Stomach (tissue), 8 donors: ENCODE measurements at regions not wholly inside any gene's neighbourhood (a gene's known extent, or its start where the extent isn't known, plus 50 kb on each side); places are given as distances from the start of the nearest gene placed in this dataset.

Experiments
- DNase-seq, 2 donors: peaks; one replicate each; pipeline versions ENCODE4 v3.0.0 to v3.0.0-alpha.2; 2013 to 2019
- H3K27ac ChIP-seq, 5 donors: fragments of 200-600 bp in 4 of 5; sonication (generic) in 4 of 5; one replicate each; pipeline ENCODE4 v1.5.1; 2013 to 2019; ENCODE audit warnings: mild to moderate bottlenecking in 1 of 5, moderate library complexity in 1 of 5
- H3K27me3 ChIP-seq, 3 donors: fragments of 200-600 bp; sonication (generic); one replicate each; pipeline ENCODE4 v1.5.1; 2017 to 2019; ENCODE audit warnings: mixed run types in 1 of 3
- H3K36me3 ChIP-seq, 4 donors: fragments of 200-600 bp; sonication (generic); 1 replicate in 3 of 4; 2 replicates in 1 of 4; pipeline ENCODE4 v1.5.1; 2016 to 2019
- H3K4me1 ChIP-seq, 4 donors: fragments of 200-600 bp; sonication (generic); one replicate each; pipeline ENCODE4 v1.5.1; 2016 to 2019
- H3K4me3 ChIP-seq, 4 donors: fragments of 200-600 bp; sonication (generic) in 3 of 4; one replicate each; pipeline ENCODE4 v1.5.1; 2016 to 2019; ENCODE audit warnings: mild to moderate bottlenecking in 1 of 4
- H3K9me3 ChIP-seq, 4 donors: fragments of 200-600 bp; sonication (generic); one replicate each; pipeline ENCODE4 v1.5.1; 2016 to 2019
- EP300 ChIP-seq: sonication (generic); formaldehyde crosslinking; IDR thresholded peaks from one replicate; pipeline ENCODE4 v1.6.1; 2017; ENCODE audit warnings: antibody characterized with exemption
- POLR2A ChIP-seq, 4 donors: fragments of 450-650 bp; IDR thresholded peaks; one replicate each; pipeline ENCODE4 v1.6.1; 2016; ENCODE audit warnings: antibody characterized with exemption in 4 of 4, control low read depth in 2 of 4, mild to moderate bottlenecking in 1 of 4, moderate library complexity in 1 of 4
- POLR2AphosphoS5 ChIP-seq, 3 donors: sonication (generic); formaldehyde crosslinking; IDR thresholded peaks; one replicate each; pipeline ENCODE4 v1.6.1; 2016; ENCODE audit warnings: antibody characterized with exemption in 3 of 3
- WGBS, 5 donors: extraction: QIAGEN DNeasy Blood & Tissue Kit in 3 of 5; methylation state at CpG; one replicate each; pipeline versions ENCODE4 v1.1.5 to v1.1.7; 2013 to 2018; 5-methylcytosine and 5-hydroxymethylcytosine counted together
- intact Hi-C: fragments of 100-400 bp; cut with DNase I; formaldehyde crosslinking; loops from one replicate; pipeline ENCODE4 v1.15.1; 2023; ENCODE audit warnings: low total_unique reads
- TF ChIP-seq, protein P1 (sequence below), 7 experiments: fragments of 450-650 bp in 4 of 7; fragments of 200-600 bp in 3 of 7; sonication (generic) in 3 of 7; IDR thresholded peaks; one replicate each; pipeline ENCODE4 v1.5.1; 2016 to 2019; ENCODE audit warnings: antibody characterized with exemption in 7 of 7, control low read depth in 2 of 7, mild to moderate bottlenecking in 1 of 7
- donor health status: healthy with polysubstance abuse.
- donor health status: Bipolar disorder and iron deficiency.
- donor health status: healthy.

DNA sequence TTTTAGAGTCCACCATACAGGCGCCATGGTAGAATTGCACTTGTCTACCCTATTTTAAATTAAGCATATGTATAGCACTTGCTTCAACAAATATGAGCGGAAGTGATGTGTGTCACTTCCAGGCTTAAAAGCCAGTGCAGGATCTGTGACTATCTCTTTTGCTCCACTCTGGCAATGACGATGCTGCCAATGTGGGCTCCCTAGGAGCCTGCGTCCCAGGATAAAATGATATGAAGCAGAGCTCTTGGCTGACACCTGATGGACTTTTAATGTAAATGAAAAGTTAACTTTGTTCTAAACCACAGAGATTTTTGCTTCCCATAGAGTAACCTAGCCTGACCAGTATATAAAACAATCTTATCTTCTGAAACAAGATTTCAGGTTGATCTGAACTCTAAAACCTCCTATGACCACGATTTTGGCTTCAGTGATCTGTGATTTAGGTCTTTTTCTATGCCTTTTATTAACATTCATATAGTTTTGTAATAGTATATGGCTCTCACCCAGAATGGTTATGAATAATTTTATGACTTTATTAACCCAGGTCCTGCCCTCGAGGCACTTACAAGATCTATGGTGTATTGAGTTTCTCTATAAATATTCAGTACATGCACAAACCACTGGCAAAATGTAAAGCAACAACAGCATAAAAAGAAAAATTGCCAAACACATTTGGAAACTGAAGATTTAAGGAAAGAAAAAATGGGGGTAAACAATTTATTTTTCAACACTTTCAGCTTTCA, 422.5 kb upstream of the PIK3C3 start:
- Histone ChIP-seq H3K4me3 (no peak overlapping the region), H3K27me3 (no peaks in the 10 kb centered on the region), H3K27ac (no peak overlapping the region), H3K9me3 (no peaks in the 10 kb centered on the region), H3K36me3 (no peaks in the 10 kb centered on the region), H3K4me1 (no peaks in the 10 kb centered on the region)
- TF ChIP-seq, protein P1, sequence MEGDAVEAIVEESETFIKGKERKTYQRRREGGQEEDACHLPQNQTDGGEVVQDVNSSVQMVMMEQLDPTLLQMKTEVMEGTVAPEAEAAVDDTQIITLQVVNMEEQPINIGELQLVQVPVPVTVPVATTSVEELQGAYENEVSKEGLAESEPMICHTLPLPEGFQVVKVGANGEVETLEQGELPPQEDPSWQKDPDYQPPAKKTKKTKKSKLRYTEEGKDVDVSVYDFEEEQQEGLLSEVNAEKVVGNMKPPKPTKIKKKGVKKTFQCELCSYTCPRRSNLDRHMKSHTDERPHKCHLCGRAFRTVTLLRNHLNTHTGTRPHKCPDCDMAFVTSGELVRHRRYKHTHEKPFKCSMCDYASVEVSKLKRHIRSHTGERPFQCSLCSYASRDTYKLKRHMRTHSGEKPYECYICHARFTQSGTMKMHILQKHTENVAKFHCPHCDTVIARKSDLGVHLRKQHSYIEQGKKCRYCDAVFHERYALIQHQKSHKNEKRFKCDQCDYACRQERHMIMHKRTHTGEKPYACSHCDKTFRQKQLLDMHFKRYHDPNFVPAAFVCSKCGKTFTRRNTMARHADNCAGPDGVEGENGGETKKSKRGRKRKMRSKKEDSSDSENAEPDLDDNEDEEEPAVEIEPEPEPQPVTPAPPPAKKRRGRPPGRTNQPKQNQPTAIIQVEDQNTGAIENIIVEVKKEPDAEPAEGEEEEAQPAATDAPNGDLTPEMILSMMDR (IDR thresholded peaks at IDR 0.05) = peak in 1 of 7 experiments; percentile 18
- TF ChIP-seq POLR2A (IDR thresholded peaks at IDR 0.05) = no peak
- DNase-seq = peak in 1 of 2 donors; percentile 16
- intact Hi-C loops = no loop called here
- 50 to 63% (median 53%) methylated on average over 6 of the region's 6 CpGs for WGBS, 5 donors

DNA sequence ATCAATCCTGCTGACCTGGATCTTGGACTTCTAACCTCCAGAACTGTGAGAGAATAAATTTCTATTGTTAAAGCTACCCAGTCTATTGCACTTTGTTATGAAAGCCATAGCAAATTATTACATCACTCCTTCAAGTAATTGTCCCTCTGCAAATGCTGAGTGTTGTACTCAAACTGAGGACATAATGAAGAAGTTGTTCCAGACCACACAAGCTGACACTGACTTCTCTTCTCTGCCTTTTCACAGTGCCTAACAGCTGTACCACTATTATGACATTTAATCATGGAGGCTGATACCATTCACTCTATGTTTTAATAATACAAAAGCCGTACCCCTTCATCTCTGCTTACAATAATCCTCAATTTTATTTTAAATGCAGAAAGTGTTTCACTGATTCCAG, 424.1 kb upstream of the PIK3C3 start:
- TF ChIP-seq POLR2A (IDR thresholded peaks at IDR 0.05) (no peak), POLR2AphosphoS5 (IDR thresholded peaks at IDR 0.05) (no peak), EP300 (no peak)
- TF ChIP-seq, protein P1 (IDR thresholded peaks at IDR 0.05) = no peak
- 93 to 100% (median 97%) methylated on average over 1 of the region's 1 CpG for WGBS, 5 donors
- Histone ChIP-seq H3K9me3 (no peaks in the 10 kb centered on the region), H3K4me3 (no peak overlapping the region), H3K36me3 (no peaks in the 10 kb centered on the region), H3K27ac (no peak overlapping the region), H3K27me3 (no peaks in the 10 kb centered on the region), H3K4me1 (no peaks in the 10 kb centered on the region)
- intact Hi-C loops = no loop called here
- DNase-seq = no peak

DNA sequence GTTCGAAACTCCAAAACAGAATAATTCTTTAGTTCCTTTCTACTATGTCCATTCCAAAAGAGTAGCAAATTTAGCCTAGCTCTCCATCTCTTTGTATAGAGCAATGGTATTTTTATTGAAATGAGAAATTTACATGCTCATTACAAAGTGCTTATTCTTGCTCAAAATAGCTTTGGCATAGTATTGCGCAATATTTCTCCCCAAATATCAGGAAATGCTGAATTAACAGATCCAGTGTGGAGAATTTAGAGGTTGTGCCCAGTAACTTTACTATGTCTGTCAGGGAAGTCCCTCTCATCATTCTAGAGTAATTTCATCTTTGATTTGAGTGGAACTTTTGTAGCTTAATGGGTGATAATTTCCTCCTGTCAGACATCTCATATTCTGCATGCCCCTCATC, 425.9 kb upstream of the PIK3C3 start:
- Histone ChIP-seq H3K9me3 (no peaks in the 10 kb centered on the region), H3K27ac (no peak overlapping the region), H3K27me3 (no peaks in the 10 kb centered on the region), H3K36me3 (no peaks in the 10 kb centered on the region), H3K4me3 (no peak overlapping the region), H3K4me1 (no peaks in the 10 kb centered on the region)
- 92 to 95% (median 94%) methylated on average over 2 of the region's 2 CpGs for WGBS, 5 donors
- no peak for DNase-seq
- TF ChIP-seq POLR2A (IDR thresholded peaks at IDR 0.05) (no peak), POLR2AphosphoS5 (IDR thresholded peaks at IDR 0.05) (no peak), EP300 (no peak)
- TF ChIP-seq, protein P1 (IDR thresholded peaks at IDR 0.05) = no peak
- intact Hi-C loops = no loop called here

DNA sequence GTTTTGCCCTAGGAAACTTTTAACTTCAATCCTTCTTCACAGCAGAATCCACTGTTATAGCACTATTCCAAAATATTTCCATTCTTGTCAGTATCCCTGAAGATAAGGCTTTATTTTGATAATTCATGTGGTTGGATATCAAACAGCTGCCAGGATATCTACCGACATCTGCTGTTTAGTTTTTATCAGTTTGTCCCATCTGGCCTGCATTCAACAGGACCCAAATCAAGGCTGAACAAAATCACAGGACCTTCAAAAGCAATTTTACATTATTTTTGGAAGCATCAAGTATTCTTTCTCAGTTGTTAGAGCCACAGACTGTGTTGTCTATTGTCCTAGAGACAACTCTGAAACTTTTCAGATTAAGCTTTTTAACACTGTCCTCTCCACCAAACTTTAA, 429.0 kb upstream of the PIK3C3 start:
- H3K27ac ChIP-seq = no peak overlapping the region
- H3K4me3 ChIP-seq = no peak overlapping the region
- TF ChIP-seq EP300 (no peak), POLR2AphosphoS5 (IDR thresholded peaks at IDR 0.05) (no peak), POLR2A (IDR thresholded peaks at IDR 0.05) (no peak)
- TF ChIP-seq, protein P1 (IDR thresholded peaks at IDR 0.05) = no peak
- no peaks in the 10 kb centered on the region for H3K9me3 ChIP-seq
- WGBS, 5 donors = 9 to 32% (median 22%) methylated on average over 1 of the region's 1 CpG
- no peaks in the 10 kb centered on the region for H3K27me3 ChIP-seq
- DNase-seq = no peak
- intact Hi-C loops = no loop called here
- H3K4me1 ChIP-seq = no peaks in the 10 kb centered on the region
- no peaks in the 10 kb centered on the region for H3K36me3 ChIP-seq
